HUES48 (cell line): ENCODE measurements at regions not wholly inside any gene's neighbourhood (a gene's known extent, or its start where the extent isn't known, plus 50 kb on each side); places are given as distances from the start of the nearest gene placed in this dataset.

Experiments used
- H3K27ac ChIP-seq: one replicate; pipeline ENCODE4 v1.7.0; 2013; ENCODE audit warnings: low read depth, low read length, inconsistent platforms
- H3K27me3 ChIP-seq: 2 replicates; pipeline ENCODE4 v1.6.1; 2013; ENCODE audit warnings: mild to moderate bottlenecking, low read length; ENCODE audit not compliant: control insufficient read depth, insufficient read depth
- H3K36me3 ChIP-seq: 2 replicates; pipeline ENCODE4 v1.6.1; 2013; ENCODE audit warnings: low read length; ENCODE audit not compliant: control insufficient read depth, insufficient read depth
- H3K4me1 ChIP-seq: 2 replicates; pipeline ENCODE4 v1.6.1; 2013; ENCODE audit warnings: mild to moderate bottlenecking, low read length; ENCODE audit not compliant: control insufficient read depth, insufficient read depth
- H3K4me3 ChIP-seq: 2 replicates; pipeline ENCODE4 v1.5.1; 2013; ENCODE audit warnings: mild to moderate bottlenecking, low read depth, low read length
- H3K9ac ChIP-seq: 2 replicates; pipeline ENCODE4 v1.6.1; 2013; ENCODE audit warnings: mild to moderate bottlenecking, low read depth, low read length, moderate library complexity
- H3K9me3 ChIP-seq: 2 replicates; pipeline ENCODE4 v1.6.1; 2013; ENCODE audit warnings: low read length; ENCODE audit not compliant: control insufficient read depth, insufficient read depth

GRCh38 chr18:51361130-51361860, 163.8 kb upstream of the MEX3C start:
- no peak overlapping the region for H3K27ac ChIP-seq
- no peaks in the 10 kb centered on the region for H3K27me3 ChIP-seq
- no peak overlapping the region for H3K9ac ChIP-seq
- H3K4me1 ChIP-seq = no peaks in the 10 kb centered on the region
- H3K9me3 ChIP-seq = no peaks in the 10 kb centered on the region
- no peaks in the 10 kb centered on the region for H3K36me3 ChIP-seq
- H3K4me3 ChIP-seq = no peak overlapping the region

GRCh38 chr18:51363384-51363783, 165.9 kb upstream of the MEX3C start:
- H3K9me3 ChIP-seq = no peaks in the 10 kb centered on the region
- no peak overlapping the region for H3K9ac ChIP-seq
- no peaks in the 10 kb centered on the region for H3K27me3 ChIP-seq
- H3K4me3 ChIP-seq = no peak overlapping the region
- H3K36me3 ChIP-seq = no peaks in the 10 kb centered on the region
- H3K27ac ChIP-seq = no peak overlapping the region
- H3K4me1 ChIP-seq = no peaks in the 10 kb centered on the region

GRCh38 chr18:51370996-51371395, 173.5 kb upstream of the MEX3C start:
- no peaks in the 10 kb centered on the region for H3K27me3 ChIP-seq
- no peaks in the 10 kb centered on the region; the same call in 1 of the 2 replicates for H3K9me3 ChIP-seq
- H3K9ac ChIP-seq = no peak overlapping the region
- no peaks in the 10 kb centered on the region for H3K36me3 ChIP-seq
- H3K27ac ChIP-seq = no peak overlapping the region
- H3K4me3 ChIP-seq = no peak overlapping the region
- no peaks in the 10 kb centered on the region for H3K4me1 ChIP-seq

- Histone ChIP-seq H3K9ac (no peak overlapping the region), H3K27me3 (no peaks in the 10 kb centered on the region), H3K4me1 (no peaks in the 10 kb centered on the region), H3K9me3 (no peaks in the 10 kb centered on the region; the same call in 1 of the 2 replicates), H3K27ac (no peak overlapping the region), H3K4me3 (no peak overlapping the region), H3K36me3 (no peaks in the 10 kb centered on the region)
Measured at GRCh38 chr18:51371929-51372328, 174.4 kb upstream of the MEX3C start.

GRCh38 chr18:51382081-51382480, 184.6 kb upstream of the MEX3C start:
- Histone ChIP-seq H3K4me3 (no peak overlapping the region), H3K9me3 (no peaks in the 10 kb centered on the region), H3K9ac (no peak overlapping the region), H3K36me3 (no peaks in the 10 kb centered on the region), H3K27me3 (no peaks in the 10 kb centered on the region), H3K4me1 (no peaks in the 10 kb centered on the region), H3K27ac (no peak overlapping the region)

GRCh38 chr18:51383116-51383515, 185.6 kb upstream of the MEX3C start:
- H3K27ac ChIP-seq = no peak overlapping the region
- H3K4me3 ChIP-seq = no peak overlapping the region
- no peaks in the 10 kb centered on the region for H3K27me3 ChIP-seq
- H3K9me3 ChIP-seq = no peaks in the 10 kb centered on the region
- H3K9ac ChIP-seq = no peak overlapping the region
- H3K4me1 ChIP-seq = no peaks in the 10 kb centered on the region
- no peaks in the 10 kb centered on the region for H3K36me3 ChIP-seq

GRCh38 chr18:51383711-51384110, 186.2 kb upstream of the MEX3C start:
- Histone ChIP-seq H3K36me3 (no peaks in the 10 kb centered on the region), H3K9ac (no peak overlapping the region), H3K4me1 (no peaks in the 10 kb centered on the region), H3K27me3 (no peaks in the 10 kb centered on the region), H3K9me3 (no peaks in the 10 kb centered on the region), H3K27ac (no peak overlapping the region), H3K4me3 (no peak overlapping the region)

GRCh38 chr18:51385270-51385669, 187.8 kb upstream of the MEX3C start:
- no peak overlapping the region for H3K9ac ChIP-seq
- no peaks in the 10 kb centered on the region for H3K4me1 ChIP-seq
- H3K27ac ChIP-seq = no peak overlapping the region

GRCh38 chr18:51390702-51391101, 193.2 kb upstream of the MEX3C start:
- no peak overlapping the region for H3K4me3 ChIP-seq
- H3K36me3 ChIP-seq = no peaks in the 10 kb centered on the region
- H3K27ac ChIP-seq = no peak overlapping the region
- no peaks in the 10 kb centered on the region for H3K4me1 ChIP-seq
- no peaks in the 10 kb centered on the region for H3K9me3 ChIP-seq
- no peak overlapping the region for H3K9ac ChIP-seq
- H3K27me3 ChIP-seq = no peaks in the 10 kb centered on the region

More at GRCh38 chr18:51385270-51385669, 187.8 kb upstream of the MEX3C start:
- Histone ChIP-seq H3K4me3 (no peak overlapping the region), H3K36me3 (no peaks in the 10 kb centered on the region), H3K27me3 (no peaks in the 10 kb centered on the region), H3K9me3 (no peaks in the 10 kb centered on the region)

GRCh38 chr18:51391215-51391614, 193.7 kb upstream of the MEX3C start:
- Histone ChIP-seq H3K27ac (no peak overlapping the region), H3K9me3 (no peaks in the 10 kb centered on the region)

GRCh38 chr18:51391731-51392130, 194.2 kb upstream of the MEX3C start:
- Histone ChIP-seq H3K36me3 (no peaks in the 10 kb centered on the region), H3K9me3 (no peaks in the 10 kb centered on the region), H3K27ac (no peak overlapping the region), H3K27me3 (no peaks in the 10 kb centered on the region), H3K9ac (no peak overlapping the region), H3K4me1 (no peaks in the 10 kb centered on the region), H3K4me3 (no peak overlapping the region)

More at GRCh38 chr18:51391215-51391614, 193.7 kb upstream of the MEX3C start:
- no peaks in the 10 kb centered on the region for H3K27me3 ChIP-seq
- no peaks in the 10 kb centered on the region for H3K36me3 ChIP-seq
- H3K9ac ChIP-seq = no peak overlapping the region
- H3K4me1 ChIP-seq = no peaks in the 10 kb centered on the region
- no peak overlapping the region for H3K4me3 ChIP-seq
